Activated T-helper 1 cell treated with anti-CD3 and anti-CD28 coated beads, Interleukin-12 subunit alpha, Interleukin-12 subunit beta, Interleukin-2, Interleukin-4 antibody, amounts not matched to agents 30 ng/mL and 10 ng/mL and 1 ng/mL, durations not matched to agents 14 hours and 24 hours and 36 hours (primary cell): ENCODE measurements at regions not wholly inside any gene's neighbourhood (a gene's known extent, or its start where the extent isn't known, plus 50 kb on each side); places are given as distances from the start of the nearest gene placed in this dataset.

Source experiments
- DNase-seq: peaks from one replicate; pipeline ENCODE4 v3.0.0; 2021; ENCODE audit warnings: low spot score
- H3K27ac Mint-ChIP-seq: one replicate; pipeline ENCODE4 v1.8.0; 2021; ENCODE audit warnings: mild to moderate bottlenecking, mixed read lengths
- H3K27me3 Mint-ChIP-seq: one replicate; pipeline ENCODE4 v1.8.0; 2022; ENCODE audit warnings: mild to moderate bottlenecking, moderate library complexity, mixed read lengths; ENCODE audit not compliant: insufficient read depth
- H3K36me3 Mint-ChIP-seq: one replicate; pipeline ENCODE4 v1.8.0; 2021; ENCODE audit warnings: low read depth, mixed read lengths
- H3K4me1 Mint-ChIP-seq: one replicate; pipeline ENCODE4 v1.8.0; 2021; ENCODE audit warnings: low read depth, mixed read lengths
- H3K4me3 Mint-ChIP-seq: one replicate; pipeline ENCODE4 v1.8.0; 2021; ENCODE audit warnings: mild to moderate bottlenecking, moderate library complexity, mixed read lengths
- H3K9me3 Mint-ChIP-seq: one replicate; pipeline ENCODE4 v1.8.0; 2021; ENCODE audit warnings: mixed read lengths
- intact Hi-C: fragments of 100-400 bp; cut with micrococcal nuclease; formaldehyde crosslinking; loops from one replicate; pipeline ENCODE4 v1.15.1; 2024

DNA sequence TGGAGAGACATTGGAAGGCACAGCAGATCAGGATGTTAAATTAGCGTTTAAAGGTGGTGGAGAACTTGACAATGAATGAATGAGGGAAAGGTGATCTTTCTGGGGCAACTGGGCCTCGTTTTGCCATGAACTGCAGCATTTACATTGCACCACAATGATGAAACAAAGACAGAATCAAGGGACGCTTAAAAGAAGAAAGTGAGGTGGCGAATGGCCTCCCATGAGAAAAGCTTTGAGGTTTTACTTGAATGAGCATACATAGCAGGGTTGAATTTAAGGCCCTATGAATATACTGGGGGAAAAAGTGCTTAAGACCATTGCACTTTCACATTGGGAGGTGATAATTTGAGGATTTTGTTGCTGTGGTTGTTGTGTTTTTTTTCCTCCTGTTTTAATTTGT, 476.4 kb downstream of the ISL1 start:
- no peak overlapping the region for H3K27ac Mint-ChIP-seq
- no peak for DNase-seq
- H3K36me3 Mint-ChIP-seq, result no peaks in the 10 kb centered on the region
- no peaks in the 10 kb centered on the region for H3K4me1 Mint-ChIP-seq
- H3K4me3 Mint-ChIP-seq, result no peak overlapping the region
- no peaks in the 10 kb centered on the region for H3K27me3 Mint-ChIP-seq
- H3K9me3 Mint-ChIP-seq, result peaks cover 4% of the 10 kb centered on the region
- intact Hi-C loops, result no loop called here

DNA sequence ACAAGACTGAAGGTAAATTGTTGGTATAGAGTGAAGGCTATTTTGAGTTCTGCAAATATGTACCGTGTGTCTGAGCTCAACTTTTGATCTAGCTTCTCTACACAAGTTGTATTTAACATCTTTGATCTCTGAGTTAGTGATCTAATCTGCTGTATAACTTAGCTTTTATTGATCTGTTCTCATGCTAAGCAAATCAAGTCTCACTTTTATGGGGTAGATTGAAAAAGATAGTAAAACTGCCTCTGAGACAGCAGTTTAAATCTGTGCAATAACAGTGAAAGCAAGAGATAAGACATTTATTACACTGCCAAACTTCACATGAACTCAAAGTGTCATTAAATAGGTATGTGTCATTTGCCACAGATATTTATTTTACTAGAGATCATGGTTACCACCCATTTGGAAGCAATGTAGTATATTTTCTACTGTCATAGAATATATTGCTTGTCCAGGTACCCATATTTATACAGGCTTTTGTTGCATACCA, 477.3 kb downstream of the ISL1 start:
- Mint-ChIP-seq H3K4me3 (no peak overlapping the region), H3K4me1 (no peaks in the 10 kb centered on the region), H3K9me3 (peaks cover 4% of the 10 kb centered on the region), H3K27me3 (no peaks in the 10 kb centered on the region), H3K36me3 (no peaks in the 10 kb centered on the region), H3K27ac (no peak overlapping the region)
- DNase-seq, result no peak
- intact Hi-C loops, result no loop called here

DNA sequence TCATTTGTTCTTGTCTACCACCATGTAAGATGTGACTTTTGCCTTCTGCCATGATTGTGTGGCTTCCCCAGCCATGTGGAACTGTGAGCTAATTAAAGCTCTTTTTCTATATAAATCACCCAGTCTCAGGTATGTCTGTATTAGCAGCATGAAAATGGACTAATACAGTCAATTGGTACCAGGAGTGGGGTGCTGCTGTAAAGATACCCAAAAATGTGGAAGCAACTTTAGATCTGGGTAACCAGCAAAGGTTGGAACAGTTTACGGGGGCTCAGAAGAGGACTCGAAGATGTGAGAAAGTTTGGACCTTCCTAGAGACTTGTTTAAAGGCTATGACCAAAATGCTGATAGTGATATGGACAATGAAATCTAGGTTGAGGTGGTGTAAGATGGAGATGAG, 488.9 kb downstream of the ISL1 start:
- intact Hi-C loops, result no loop called here
- Mint-ChIP-seq H3K36me3 (no peaks in the 10 kb centered on the region), H3K4me1 (no peaks in the 10 kb centered on the region), H3K4me3 (no peak overlapping the region), H3K9me3 (peaks cover 18% of the 10 kb centered on the region), H3K27me3 (no peaks in the 10 kb centered on the region), H3K27ac (no peak overlapping the region)
- no peak for DNase-seq

DNA sequence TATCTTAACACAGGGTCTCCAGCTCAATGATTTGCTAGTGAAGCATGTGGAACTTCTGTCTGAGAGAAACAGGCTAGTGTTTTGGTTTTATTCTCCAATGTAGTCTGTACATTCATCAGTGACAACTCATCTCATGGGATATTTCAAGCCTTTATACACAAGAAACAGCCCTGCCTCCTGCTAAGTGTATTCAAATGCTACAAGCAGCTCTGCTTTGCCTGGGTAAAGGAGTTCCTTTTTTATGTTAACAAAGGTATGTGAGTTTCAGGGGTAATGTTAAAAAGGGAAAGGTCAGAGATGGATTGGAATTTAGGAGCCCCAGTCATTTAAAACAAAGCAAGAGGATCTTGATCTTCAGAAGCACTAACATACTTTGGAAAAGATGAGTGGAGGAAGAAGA, 498.7 kb downstream of the ISL1 start:
- H3K9me3 Mint-ChIP-seq, result no peaks in the 10 kb centered on the region
- no peak overlapping the region for H3K4me3 Mint-ChIP-seq
- no peak for DNase-seq
- H3K27me3 Mint-ChIP-seq, result no peaks in the 10 kb centered on the region
- intact Hi-C loops, result no loop called here
- H3K36me3 Mint-ChIP-seq, result no peaks in the 10 kb centered on the region
- no peak overlapping the region for H3K27ac Mint-ChIP-seq
- no peaks in the 10 kb centered on the region for H3K4me1 Mint-ChIP-seq

DNA sequence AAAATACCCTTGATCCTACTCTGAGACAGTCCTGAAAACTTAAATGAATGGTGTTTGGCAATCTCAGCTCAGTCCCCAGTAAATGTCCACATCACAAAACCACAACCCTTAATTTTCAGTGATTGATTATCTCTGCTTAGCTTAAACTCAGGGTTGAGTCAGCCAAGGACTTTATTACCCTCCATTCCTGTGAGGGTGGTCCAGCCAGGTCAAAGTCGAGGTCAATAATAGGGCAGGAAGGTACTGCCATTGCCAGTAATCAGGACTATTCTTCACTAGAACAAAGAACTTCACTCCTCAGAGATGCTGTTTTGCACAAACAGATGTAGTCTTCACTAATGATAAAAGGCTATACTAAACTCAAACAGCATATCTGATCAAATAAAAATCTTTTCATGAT, 499.4 kb downstream of the ISL1 start:
- no peaks in the 10 kb centered on the region for H3K4me1 Mint-ChIP-seq
- no peak overlapping the region for H3K27ac Mint-ChIP-seq
- no peaks in the 10 kb centered on the region for H3K36me3 Mint-ChIP-seq
- DNase-seq, result no peak
- H3K27me3 Mint-ChIP-seq, result no peaks in the 10 kb centered on the region
- intact Hi-C loops, result no loop called here
- no peaks in the 10 kb centered on the region for H3K9me3 Mint-ChIP-seq
- no peak overlapping the region for H3K4me3 Mint-ChIP-seq

DNA sequence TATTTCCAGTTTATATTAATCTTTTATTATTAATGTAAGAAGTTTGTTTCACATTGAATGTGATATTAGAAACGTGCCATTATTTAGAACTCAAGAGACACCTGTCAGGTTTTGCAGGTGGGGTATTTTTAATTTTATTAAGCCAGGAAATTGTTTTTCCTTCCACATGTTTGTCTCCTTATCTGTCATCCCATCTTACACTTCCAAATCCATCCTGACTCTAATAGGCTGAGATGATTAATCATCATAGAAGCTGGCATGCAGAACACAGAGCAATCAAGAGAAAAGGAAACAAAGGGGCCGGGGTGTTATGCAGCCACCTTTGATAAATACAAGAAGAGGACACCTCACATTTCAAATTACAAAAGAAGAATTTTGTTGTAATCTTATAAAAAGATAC, 506.5 kb downstream of the ISL1 start:
- Mint-ChIP-seq H3K4me1 (no peaks in the 10 kb centered on the region), H3K27ac (no peak overlapping the region), H3K4me3 (no peak overlapping the region), H3K27me3 (no peaks in the 10 kb centered on the region), H3K36me3 (no peaks in the 10 kb centered on the region), H3K9me3 (no peaks in the 10 kb centered on the region)
- intact Hi-C loops, result no loop called here
- no peak for DNase-seq

DNA sequence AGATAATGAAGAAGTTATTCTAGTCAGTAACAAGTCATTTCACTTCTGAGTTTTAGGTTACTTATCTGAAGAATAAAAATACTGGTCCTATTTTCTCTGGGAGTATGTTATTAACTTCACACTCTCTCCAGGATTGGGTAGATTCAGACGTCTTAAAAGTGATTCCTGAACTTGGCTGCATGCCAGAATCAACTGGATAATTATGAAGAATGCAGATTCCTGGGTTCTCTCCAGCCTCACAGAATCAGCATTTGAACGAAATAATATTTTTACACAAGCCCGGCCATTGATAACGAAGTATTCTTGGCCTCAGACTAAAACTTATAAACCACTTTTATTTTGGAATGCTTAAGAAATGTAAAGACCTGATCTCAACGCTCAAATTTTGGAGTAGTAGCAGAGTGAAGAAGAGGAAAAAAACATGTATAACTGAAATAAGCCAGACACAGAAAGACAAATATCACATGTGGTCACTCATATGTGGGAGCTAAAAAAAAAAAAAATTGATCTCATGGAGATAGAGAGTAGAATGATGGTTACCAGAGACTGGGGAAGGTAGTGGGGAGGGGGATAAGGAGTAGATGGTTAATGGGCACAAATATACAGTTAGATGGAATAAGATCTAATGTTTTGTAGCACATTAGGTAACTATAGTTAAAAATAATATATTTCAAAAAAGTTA, 507.3 kb downstream of the ISL1 start:
- no peak for DNase-seq
- Mint-ChIP-seq H3K27me3 (no peaks in the 10 kb centered on the region), H3K4me1 (no peaks in the 10 kb centered on the region), H3K9me3 (no peaks in the 10 kb centered on the region), H3K27ac (no peak overlapping the region), H3K36me3 (no peaks in the 10 kb centered on the region), H3K4me3 (no peak overlapping the region)
- intact Hi-C loops, result no loop called here

DNA sequence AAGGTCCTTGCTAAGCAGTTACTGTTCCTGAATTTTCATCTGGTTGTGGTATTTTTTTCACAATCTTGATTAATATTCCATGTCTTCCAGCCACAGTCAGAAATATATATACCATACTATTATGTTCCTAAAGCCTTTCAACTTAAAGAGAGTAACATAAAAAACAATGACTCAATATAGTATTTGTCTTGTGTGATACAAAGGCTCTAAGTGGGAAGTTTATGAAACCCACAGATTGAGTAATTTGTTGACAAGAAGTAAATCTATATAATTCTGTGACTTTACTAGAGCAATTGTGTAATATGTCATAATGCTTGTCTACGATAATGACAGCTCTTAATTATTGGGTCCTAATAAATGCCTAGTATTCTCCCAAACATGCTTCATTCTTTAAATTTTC, 509.4 kb downstream of the ISL1 start:
- Mint-ChIP-seq H3K4me3 (no peak overlapping the region), H3K27ac (no peak overlapping the region), H3K36me3 (no peaks in the 10 kb centered on the region), H3K27me3 (no peaks in the 10 kb centered on the region), H3K4me1 (no peaks in the 10 kb centered on the region), H3K9me3 (no peaks in the 10 kb centered on the region)
- intact Hi-C loops, result no loop called here
- no peak for DNase-seq

DNA sequence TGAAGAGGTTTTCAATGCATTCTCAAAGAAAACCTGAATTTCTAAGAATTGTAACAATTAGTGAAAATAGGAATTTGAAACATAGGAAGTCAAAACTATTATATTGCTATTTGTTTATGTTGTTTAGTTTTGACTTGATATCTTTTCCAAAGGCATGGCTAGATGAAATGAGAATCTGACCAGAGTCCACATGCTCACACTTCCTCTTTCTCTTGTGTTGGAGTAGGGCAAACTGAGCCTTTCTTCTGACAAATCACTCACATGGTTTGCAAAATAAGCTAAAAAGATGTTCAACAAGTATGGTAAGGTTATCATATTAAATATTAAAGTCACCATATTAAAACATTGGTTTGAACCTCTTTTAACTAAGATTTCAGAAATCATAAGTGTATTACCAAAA, 512.6 kb downstream of the ISL1 start:
- H3K27me3 Mint-ChIP-seq, result no peaks in the 10 kb centered on the region
- no peak for DNase-seq

DNA sequence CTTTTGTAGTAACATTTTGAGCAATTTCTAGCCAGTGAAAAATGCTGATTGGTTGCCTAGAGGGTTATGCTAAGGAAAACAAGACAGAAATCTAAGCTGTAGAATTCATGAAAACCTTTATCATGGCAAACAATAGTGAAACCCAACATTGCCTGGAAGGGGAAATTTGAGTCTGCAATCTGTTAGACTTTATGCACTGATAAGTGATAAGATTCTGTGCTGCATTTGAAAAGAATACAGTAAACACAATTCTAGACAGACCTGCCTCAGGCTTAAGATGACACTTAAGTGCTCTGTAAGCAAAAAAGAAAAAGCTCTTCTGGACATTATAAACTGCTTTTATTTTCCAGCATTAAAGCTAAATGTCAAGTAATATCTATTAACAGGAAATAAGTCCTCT, 519.3 kb downstream of the ISL1 start:
- intact Hi-C loops, result no loop called here
- Mint-ChIP-seq H3K27me3 (no peaks in the 10 kb centered on the region), H3K27ac (no peak overlapping the region), H3K4me1 (no peaks in the 10 kb centered on the region), H3K36me3 (no peaks in the 10 kb centered on the region), H3K4me3 (no peak overlapping the region), H3K9me3 (no peaks in the 10 kb centered on the region)
- no peak for DNase-seq

More for the DNA sequence above, 512.6 kb downstream of the ISL1 start:
- H3K4me1 Mint-ChIP-seq, result no peaks in the 10 kb centered on the region
- H3K9me3 Mint-ChIP-seq, result no peaks in the 10 kb centered on the region
- intact Hi-C loops, result no loop called here
- no peak overlapping the region for H3K27ac Mint-ChIP-seq
- no peak overlapping the region for H3K4me3 Mint-ChIP-seq
- H3K36me3 Mint-ChIP-seq, result no peaks in the 10 kb centered on the region

DNA sequence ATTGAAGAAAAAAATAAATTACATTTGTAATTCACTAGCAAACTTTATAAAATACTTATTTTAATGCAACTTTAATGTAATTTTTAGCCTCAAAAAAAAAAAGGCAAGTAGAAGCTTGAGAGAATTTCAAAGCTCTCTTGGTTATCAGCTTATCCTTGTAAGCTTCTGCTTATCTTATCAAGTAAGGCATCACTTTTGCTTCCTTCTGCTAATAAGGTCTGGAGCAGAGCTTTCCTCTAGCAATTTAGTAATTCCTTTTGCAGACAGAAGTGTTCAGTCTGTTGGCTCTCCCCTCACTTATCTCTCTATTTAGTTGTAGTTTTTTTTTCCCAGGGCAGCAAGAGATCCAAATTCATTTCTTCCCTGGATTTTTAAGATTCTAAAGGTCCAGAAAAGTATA, 525.0 kb downstream of the ISL1 start:
- DNase-seq, result no peak
- Mint-ChIP-seq H3K36me3 (no peaks in the 10 kb centered on the region), H3K4me3 (no peak overlapping the region), H3K27me3 (no peaks in the 10 kb centered on the region), H3K9me3 (peaks cover 4% of the 10 kb centered on the region), H3K27ac (no peak overlapping the region), H3K4me1 (no peaks in the 10 kb centered on the region)
- intact Hi-C loops, result no loop called here

DNA sequence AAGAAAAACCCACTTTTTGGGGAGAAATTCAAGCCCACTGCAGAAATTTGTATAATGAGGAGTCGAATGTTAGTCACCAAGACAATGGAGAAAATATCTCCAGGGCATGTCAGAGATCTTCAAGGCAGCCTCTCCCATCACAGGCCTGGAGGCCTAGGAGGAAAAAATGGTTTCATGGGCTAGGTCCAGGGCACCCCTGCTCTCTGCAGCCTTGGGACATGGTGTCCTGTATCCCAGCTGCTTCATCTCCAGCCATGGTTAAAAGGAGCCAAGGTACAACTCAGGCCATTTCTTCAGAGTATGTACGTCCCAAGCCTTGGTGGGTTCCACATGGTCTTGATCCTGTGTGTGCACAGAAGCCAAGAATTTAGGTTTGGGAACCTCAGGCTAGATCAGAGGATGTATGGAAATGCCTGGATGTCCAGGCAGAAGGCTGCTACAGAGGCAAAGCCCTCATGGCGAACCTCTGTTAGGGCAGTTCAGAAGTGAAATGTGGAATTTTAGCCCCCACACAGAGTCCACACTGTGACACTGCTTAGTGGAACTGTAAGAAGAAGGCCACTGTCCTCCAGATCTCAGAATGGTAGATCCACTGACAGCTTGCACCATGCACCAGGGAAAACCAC, 561.4 kb downstream of the ISL1 start:
- no peaks in the 10 kb centered on the region for H3K27me3 Mint-ChIP-seq
- no peaks in the 10 kb centered on the region for H3K36me3 Mint-ChIP-seq
- H3K4me1 Mint-ChIP-seq, result no peaks in the 10 kb centered on the region
- no peak overlapping the region for H3K27ac Mint-ChIP-seq
- peaks cover 14% of the 10 kb centered on the region for H3K9me3 Mint-ChIP-seq
- DNase-seq, result no peak
- H3K4me3 Mint-ChIP-seq, result no peak overlapping the region
- intact Hi-C loops, result no loop called here

DNA sequence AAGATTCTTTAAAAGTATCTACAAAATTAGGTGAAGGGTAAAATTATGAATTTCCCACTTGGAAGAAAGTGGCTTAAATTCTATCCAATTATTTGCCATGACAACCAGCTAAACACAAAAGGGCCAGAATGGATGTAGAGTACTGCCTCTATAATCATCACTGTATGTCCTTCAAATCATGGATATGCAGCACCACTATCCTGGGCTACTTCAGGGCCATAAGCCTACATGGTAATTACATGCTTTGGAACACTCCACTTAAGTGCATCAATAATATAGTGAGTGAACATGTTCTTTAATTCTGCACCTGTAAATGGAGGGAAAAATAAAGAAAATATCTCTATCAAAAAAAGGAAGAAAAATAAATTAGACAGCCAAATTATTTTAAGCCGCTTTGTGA, 575.2 kb downstream of the ISL1 start:
- Mint-ChIP-seq H3K9me3 (peaks cover 9% of the 10 kb centered on the region), H3K4me1 (no peaks in the 10 kb centered on the region), H3K27ac (no peak overlapping the region), H3K4me3 (no peak overlapping the region), H3K36me3 (no peaks in the 10 kb centered on the region), H3K27me3 (no peaks in the 10 kb centered on the region)
- intact Hi-C loops, result no loop called here
- DNase-seq, result no peak
